ENCODE measurements at regions not wholly inside any gene's neighbourhood (a gene's known extent, or its start where the extent isn't known, plus 50 kb on each side); places are given as distances from the start of the nearest gene placed in this dataset.

GRCh38 chr3:95310560-95310959 lies 1247.7 kb downstream of the NSUN3 start:
- TF ChIP-seq CTCF (IDR thresholded peaks at IDR 0.05; ENCODE audit: low read depth, low read length), result no peak

GRCh38 chr3:95311272-95311671 lies 1248.4 kb downstream of the NSUN3 start:
- TF ChIP-seq CTCF (IDR thresholded peaks at IDR 0.05; ENCODE audit: low read depth, low read length), result no peak
- Histone ChIP-seq H3K27ac (no peak overlapping the region), H3K27me3 (ENCODE audit: insufficient read depth, low read depth, severe bottlenecking) (peaks cover 18% of the 10 kb centered on the region), H3K9me3 (ENCODE audit: severe bottlenecking) (no peaks in the 10 kb centered on the region), H3K4me3 (ENCODE audit: low read depth, low read length) (no peak overlapping the region), H3K36me3 (no peaks in the 10 kb centered on the region)
- DNase-seq, result no peak

More at GRCh38 chr3:95310560-95310959, 1247.7 kb downstream of the NSUN3 start:
- Histone ChIP-seq H3K27me3 (ENCODE audit: insufficient read depth, low read depth, severe bottlenecking) (peaks cover 20% of the 10 kb centered on the region), H3K36me3 (no peaks in the 10 kb centered on the region), H3K4me3 (ENCODE audit: low read depth, low read length) (no peak overlapping the region), H3K9me3 (ENCODE audit: severe bottlenecking) (no peaks in the 10 kb centered on the region), H3K27ac (no peak overlapping the region)
- no peak for DNase-seq

DNA sequence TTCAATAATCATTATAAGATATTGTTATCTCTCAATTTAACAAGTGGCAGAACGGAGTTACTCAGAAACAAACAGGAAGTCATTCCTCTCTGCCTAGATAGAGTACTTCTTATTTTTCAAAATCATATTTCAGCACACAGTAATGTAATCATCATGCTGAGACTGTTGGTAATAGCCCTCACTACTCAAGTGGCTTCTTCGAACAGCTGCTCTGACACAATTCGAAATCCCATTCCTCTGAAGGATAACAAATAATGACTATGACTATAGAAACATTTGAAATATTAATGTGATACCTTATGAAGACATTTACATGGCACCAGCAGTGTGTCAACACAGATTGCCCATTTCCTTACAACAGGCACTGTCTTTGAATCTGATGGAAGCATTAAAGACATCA lies 1249.8 kb downstream of the NSUN3 start:
- H3K27ac ChIP-seq, result no peak overlapping the region
- TF ChIP-seq CTCF (IDR thresholded peaks at IDR 0.05; ENCODE audit: low read depth, low read length), result no peak
- H3K9me3 ChIP-seq (ENCODE audit: severe bottlenecking), result no peaks in the 10 kb centered on the region
- no peak overlapping the region for H3K4me3 ChIP-seq (ENCODE audit: low read depth, low read length)
- no peaks in the 10 kb centered on the region for H3K36me3 ChIP-seq
- peaks cover 18% of the 10 kb centered on the region for H3K27me3 ChIP-seq (ENCODE audit: insufficient read depth, low read depth, severe bottlenecking)
- DNase-seq, result no peak

GRCh38 chr3:95319921-95320494 lies 1257.1 kb downstream of the NSUN3 start:
- Histone ChIP-seq H3K9me3 (ENCODE audit: severe bottlenecking) (no peaks in the 10 kb centered on the region), H3K27ac (no peak overlapping the region), H3K36me3 (no peaks in the 10 kb centered on the region), H3K4me3 (ENCODE audit: low read depth, low read length) (no peak overlapping the region), H3K27me3 (ENCODE audit: insufficient read depth, low read depth, severe bottlenecking) (peaks cover 21% of the 10 kb centered on the region)
- no peak for TF ChIP-seq CTCF (IDR thresholded peaks at IDR 0.05; ENCODE audit: low read depth, low read length)
- no peak for DNase-seq

DNA sequence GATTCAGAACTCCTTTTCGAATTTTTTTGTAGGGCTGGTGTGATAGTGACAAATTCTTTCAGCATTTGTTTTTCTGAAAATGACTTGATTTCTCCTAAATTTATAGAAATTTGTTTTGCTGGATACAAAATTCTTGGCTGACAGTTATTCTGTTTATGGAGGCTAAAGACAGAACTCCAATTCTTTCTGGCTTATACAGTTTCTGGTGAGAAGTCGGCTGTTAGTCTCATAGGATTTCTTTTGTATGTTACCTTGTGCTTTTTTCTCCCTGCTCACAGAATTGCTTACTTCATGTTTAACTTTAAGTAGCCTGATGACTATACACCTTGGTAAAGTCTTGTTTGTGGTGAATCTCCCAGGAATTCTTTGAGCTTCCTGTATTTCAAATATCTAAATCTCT lies 1264.6 kb downstream of the NSUN3 start:
- Histone ChIP-seq H3K36me3 (no peaks in the 10 kb centered on the region), H3K27ac (no peak overlapping the region), H3K9me3 (ENCODE audit: severe bottlenecking) (no peaks in the 10 kb centered on the region), H3K4me3 (ENCODE audit: low read depth, low read length) (no peak overlapping the region), H3K27me3 (ENCODE audit: insufficient read depth, low read depth, severe bottlenecking) (peaks cover 25% of the 10 kb centered on the region)
- no peak for DNase-seq
- no peak for TF ChIP-seq CTCF (IDR thresholded peaks at IDR 0.05; ENCODE audit: low read depth, low read length)

GRCh38 chr3:95333826-95334225 lies 1271.0 kb downstream of the NSUN3 start:
- no peaks in the 10 kb centered on the region for H3K36me3 ChIP-seq
- no peak overlapping the region for H3K27ac ChIP-seq
- no peak for DNase-seq
- no peaks in the 10 kb centered on the region for H3K9me3 ChIP-seq (ENCODE audit: severe bottlenecking)
- H3K27me3 ChIP-seq (ENCODE audit: insufficient read depth, low read depth, severe bottlenecking), result peaks cover 16% of the 10 kb centered on the region
- no peak for TF ChIP-seq CTCF (IDR thresholded peaks at IDR 0.05; ENCODE audit: low read depth, low read length)
- H3K4me3 ChIP-seq (ENCODE audit: low read depth, low read length), result no peak overlapping the region
